Activated CD4-positive, alpha-beta memory T cell treated with anti-CD3 and anti-CD28 coated beads, Interleukin-2, amount 10 ng/mL, durations not matched to agents 7 days and 5 days (primary cell): ENCODE measurements at regions not wholly inside any gene's neighbourhood (a gene's known extent, or its start where the extent isn't known, plus 50 kb on each side); places are given as distances from the start of the nearest gene placed in this dataset.

Experiments
- CTCF ChIA-PET: fragments of 350-600 bp; sonication (Branson Sonifier 250); formaldehyde crosslinking; loops from one replicate; lab custom pipeline; 2021; ENCODE audit warnings: antibody characterized with exemption, inconsistent platforms; lab: Charles Lee
- POLR2A ChIA-PET: fragments of 350-600 bp; sonication (Branson Sonifier 250); formaldehyde crosslinking; loops from one replicate; lab custom pipeline; 2021; ENCODE audit warnings: antibody characterized with exemption; lab: Charles Lee
- DNase-seq: peaks from one replicate; pipeline ENCODE4 v3.0.0-alpha.2; 2020
- H3K27ac Mint-ChIP-seq: one replicate; pipeline ENCODE4 v1.8.0; 2021; ENCODE audit warnings: mild to moderate bottlenecking, mixed read lengths
- H3K27me3 Mint-ChIP-seq: one replicate; pipeline ENCODE4 v1.8.0; 2021; ENCODE audit warnings: mixed read lengths
- H3K36me3 Mint-ChIP-seq: one replicate; pipeline ENCODE4 v1.8.0; 2021; ENCODE audit warnings: low read depth, mixed read lengths
- H3K4me1 Mint-ChIP-seq: one replicate; pipeline ENCODE4 v1.8.0; 2021; ENCODE audit warnings: mixed read lengths
- H3K4me3 Mint-ChIP-seq: one replicate; pipeline ENCODE4 v1.8.0; 2021; ENCODE audit warnings: mild to moderate bottlenecking, mixed read lengths
- H3K9me3 Mint-ChIP-seq: one replicate; pipeline ENCODE4 v1.8.0; 2021; ENCODE audit warnings: mixed read lengths

- no peaks in the 10 kb centered on the region for H3K9me3 Mint-ChIP-seq
- no peaks in the 10 kb centered on the region for H3K27me3 Mint-ChIP-seq
- H3K4me1 Mint-ChIP-seq, result no peaks in the 10 kb centered on the region
- H3K36me3 Mint-ChIP-seq, result no peaks in the 10 kb centered on the region
- H3K4me3 Mint-ChIP-seq, result no peak overlapping the region
- ChIA-PET CTCF (no interaction called here), POLR2A (no interaction called here)
- DNase-seq, result no peak
- H3K27ac Mint-ChIP-seq, result no peak overlapping the region
These were observed 51.2 kb downstream of the FOXL3 start for GRCh38 chr7:340979-341694.

- no peak overlapping the region for H3K4me3 Mint-ChIP-seq
- no peaks in the 10 kb centered on the region for H3K9me3 Mint-ChIP-seq
- ChIA-PET CTCF (no interaction called here), POLR2A (no interaction called here)
- no peaks in the 10 kb centered on the region for H3K36me3 Mint-ChIP-seq
- no peak overlapping the region for H3K27ac Mint-ChIP-seq
- DNase-seq, result no peak
- no peaks in the 10 kb centered on the region for H3K4me1 Mint-ChIP-seq
- H3K27me3 Mint-ChIP-seq, result no peaks in the 10 kb centered on the region
These were observed 52.1 kb downstream of the FOXL3 start for GRCh38 chr7:341841-342638.

- CTCF ChIA-PET, result no interaction called here
- H3K4me3 Mint-ChIP-seq, result no peak overlapping the region
- no peaks in the 10 kb centered on the region for H3K36me3 Mint-ChIP-seq
- no peak overlapping the region for H3K27ac Mint-ChIP-seq
- H3K4me1 Mint-ChIP-seq, result no peaks in the 10 kb centered on the region
- H3K9me3 Mint-ChIP-seq, result no peaks in the 10 kb centered on the region
- H3K27me3 Mint-ChIP-seq, result no peaks in the 10 kb centered on the region
- POLR2A ChIA-PET, result no interaction called here
- DNase-seq, result no peak
These were observed 52.8 kb downstream of the FOXL3 start for GRCh38 chr7:342681-343216.

- no peaks in the 10 kb centered on the region for H3K9me3 Mint-ChIP-seq
- no peak overlapping the region for H3K4me3 Mint-ChIP-seq
- ChIA-PET POLR2A (no interaction called here), CTCF (no interaction called here)
- H3K27me3 Mint-ChIP-seq, result no peaks in the 10 kb centered on the region
- no peaks in the 10 kb centered on the region for H3K36me3 Mint-ChIP-seq
- no peaks in the 10 kb centered on the region for H3K4me1 Mint-ChIP-seq
- no peak overlapping the region for H3K27ac Mint-ChIP-seq
- no peak for DNase-seq
These were observed 53.4 kb downstream of the FOXL3 start for GRCh38 chr7:343227-343822.

DNA sequence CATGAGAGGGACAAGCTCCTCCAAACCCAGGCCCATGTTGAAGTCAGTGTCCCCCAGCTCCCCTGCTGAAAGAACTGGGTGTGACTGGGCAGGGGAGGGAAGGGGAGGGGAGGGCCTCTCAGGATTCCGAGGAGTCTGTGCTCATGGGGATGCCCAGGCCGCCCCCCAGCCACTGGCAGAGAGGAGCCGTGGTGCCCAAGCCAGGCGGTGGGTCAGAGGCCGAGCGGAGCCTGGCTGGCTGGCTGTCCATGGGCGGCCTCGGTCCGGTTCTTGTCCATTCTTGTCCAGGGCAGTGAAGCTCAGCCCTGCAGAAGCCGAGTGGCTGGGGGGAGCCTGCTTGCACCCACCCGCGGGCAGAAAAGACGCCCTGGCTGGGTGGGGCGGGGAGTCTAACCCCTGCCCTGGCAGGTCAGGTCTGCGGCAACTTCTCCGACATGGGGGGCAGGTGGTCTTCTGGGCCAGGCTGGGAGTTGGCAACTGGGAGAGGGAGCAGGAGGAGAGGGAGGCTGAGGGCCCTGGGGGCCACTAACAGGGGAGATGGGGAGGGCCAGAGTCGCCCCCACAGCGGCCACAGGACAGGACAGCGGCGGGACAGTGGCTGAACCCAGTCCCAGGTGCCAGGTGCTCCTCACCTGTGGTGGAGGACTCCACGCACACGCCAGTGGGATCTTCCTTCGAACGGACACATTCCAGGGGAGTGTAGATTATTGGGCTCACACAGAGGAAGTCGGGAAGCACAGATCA, 54.1 kb downstream of the FOXL3 start:
- ChIA-PET POLR2A (no interaction called here), CTCF (no interaction called here)
- no peaks in the 10 kb centered on the region for H3K4me1 Mint-ChIP-seq
- no peak overlapping the region for H3K27ac Mint-ChIP-seq
- no peaks in the 10 kb centered on the region for H3K36me3 Mint-ChIP-seq
- DNase-seq, result no peak
- H3K9me3 Mint-ChIP-seq, result no peaks in the 10 kb centered on the region
- no peaks in the 10 kb centered on the region for H3K27me3 Mint-ChIP-seq
- no peak overlapping the region for H3K4me3 Mint-ChIP-seq

DNA sequence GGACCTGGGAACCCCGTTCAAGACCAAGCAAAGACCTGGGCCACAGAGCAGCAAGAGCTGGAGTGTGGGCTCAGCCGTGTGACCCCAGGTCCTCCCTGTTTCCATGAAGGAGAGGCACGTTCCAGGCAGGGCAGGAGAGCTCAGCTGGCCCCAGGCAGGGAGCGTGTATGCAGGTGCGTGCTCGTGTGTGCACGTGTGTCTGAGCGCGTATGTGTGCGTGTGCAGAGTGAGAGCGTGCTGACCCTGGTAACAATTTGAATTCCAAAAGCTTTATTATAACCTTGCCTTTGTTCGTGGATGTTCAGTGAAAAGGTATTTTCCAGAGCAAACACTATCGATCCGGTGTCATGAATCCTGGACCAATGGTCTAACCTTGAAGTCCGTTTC, 54.6 kb downstream of the FOXL3 start:
- H3K36me3 Mint-ChIP-seq, result no peaks in the 10 kb centered on the region
- no peaks in the 10 kb centered on the region for H3K9me3 Mint-ChIP-seq
- no peaks in the 10 kb centered on the region for H3K27me3 Mint-ChIP-seq
- POLR2A ChIA-PET, result no interaction called here
- H3K27ac Mint-ChIP-seq, result no peak overlapping the region
- no peak overlapping the region for H3K4me3 Mint-ChIP-seq
- DNase-seq, result no peak
- CTCF ChIA-PET, result no interaction called here
- no peaks in the 10 kb centered on the region for H3K4me1 Mint-ChIP-seq

DNA sequence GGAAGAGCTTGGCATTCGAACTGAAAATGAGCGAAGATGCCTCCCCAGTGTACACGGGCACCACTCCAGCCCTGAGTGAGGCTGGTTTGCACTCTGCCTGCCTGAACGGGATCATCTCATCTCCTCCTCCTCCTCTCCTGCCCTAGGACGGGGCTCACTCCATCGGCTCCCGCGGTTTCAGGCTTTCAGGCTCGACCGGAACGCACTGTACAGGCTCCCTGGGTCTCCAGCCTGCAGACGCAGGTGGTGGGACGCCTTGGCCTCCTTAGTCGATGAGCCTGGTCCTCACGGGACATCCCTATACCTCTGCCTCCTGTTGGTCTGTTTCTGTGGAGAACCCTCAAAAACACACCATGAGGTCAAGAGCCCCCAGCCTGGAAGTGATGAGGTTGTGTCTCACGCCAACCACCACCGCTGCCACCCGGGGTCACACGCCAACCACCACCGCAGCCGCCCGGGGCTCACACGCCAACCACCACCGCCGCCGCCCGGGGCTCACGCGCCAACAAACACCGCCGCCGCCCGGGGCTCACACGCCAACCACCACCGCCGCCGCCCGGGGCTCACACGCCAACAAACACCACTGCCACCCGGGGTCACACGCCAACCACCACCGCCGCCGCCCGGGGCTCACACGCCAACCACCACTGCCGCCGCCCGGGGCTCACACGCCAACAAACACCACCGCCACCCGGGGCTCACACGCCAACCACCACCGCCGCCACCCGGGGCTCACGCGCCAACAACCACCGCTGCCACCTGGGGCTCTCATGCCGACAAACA, 56.3 kb downstream of the FOXL3 start:
- ChIA-PET CTCF (no interaction called here), POLR2A (no interaction called here)
- no peaks in the 10 kb centered on the region for H3K27me3 Mint-ChIP-seq
- no peak overlapping the region for H3K27ac Mint-ChIP-seq
- no peak for DNase-seq
- no peaks in the 10 kb centered on the region for H3K4me1 Mint-ChIP-seq
- H3K4me3 Mint-ChIP-seq, result no peak overlapping the region
- H3K36me3 Mint-ChIP-seq, result no peaks in the 10 kb centered on the region
- no peaks in the 10 kb centered on the region for H3K9me3 Mint-ChIP-seq

GRCh38 chr7:347001-347590, 57.1 kb downstream of the FOXL3 start:
- Mint-ChIP-seq H3K4me1 (peaks cover 6% of the 10 kb centered on the region), H3K27ac (no peak overlapping the region), H3K4me3 (no peak overlapping the region), H3K36me3 (no peaks in the 10 kb centered on the region), H3K9me3 (no peaks in the 10 kb centered on the region), H3K27me3 (no peaks in the 10 kb centered on the region)
- CTCF ChIA-PET, result no interaction called here
- DNase-seq, result no peak
- POLR2A ChIA-PET, result no interaction called here

DNA sequence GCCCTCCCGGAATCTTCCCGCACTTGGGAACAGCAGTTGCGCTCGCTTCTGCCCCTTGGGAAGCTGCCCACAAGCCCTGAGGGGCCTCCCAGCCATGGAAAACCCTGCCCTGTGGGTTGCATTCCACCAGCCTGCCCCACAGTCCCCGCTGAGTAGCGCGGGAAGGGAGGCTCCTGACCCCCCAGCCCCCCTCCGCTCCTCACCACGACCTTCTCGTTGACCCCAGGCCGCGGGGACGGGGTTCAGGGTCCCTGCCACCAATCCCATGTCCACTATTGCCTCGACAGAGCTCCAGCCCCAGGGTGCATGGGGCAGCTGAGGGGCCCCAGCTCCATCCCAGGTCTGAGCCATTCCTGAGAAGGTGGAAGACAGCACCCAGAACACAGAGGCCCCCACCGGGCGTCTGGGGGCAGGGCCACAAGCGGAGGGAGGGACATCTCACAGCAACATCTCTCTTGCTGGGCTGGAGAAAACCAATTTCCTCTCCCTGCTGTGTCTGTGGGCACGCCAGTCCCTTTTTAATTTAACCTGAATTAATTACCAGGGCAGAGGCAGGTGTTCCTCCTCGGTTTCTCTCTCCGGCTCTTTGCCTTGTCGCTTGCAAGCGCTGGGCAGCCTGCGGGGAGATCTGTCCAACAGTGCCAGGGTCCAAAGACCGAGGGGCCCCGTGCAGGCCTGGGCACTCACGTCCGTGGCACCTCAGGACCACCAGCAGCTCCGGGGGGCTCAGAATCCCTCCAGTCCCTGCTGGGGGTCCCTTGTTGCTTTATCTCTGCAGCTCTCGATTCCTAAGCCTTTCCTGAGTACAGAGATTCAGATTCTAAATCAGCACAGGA, 57.9 kb downstream of the FOXL3 start:
- no peak for DNase-seq
- Mint-ChIP-seq H3K4me3 (no peak overlapping the region), H3K27me3 (no peaks in the 10 kb centered on the region), H3K36me3 (no peaks in the 10 kb centered on the region), H3K9me3 (no peaks in the 10 kb centered on the region), H3K4me1 (peaks cover 14% of the 10 kb centered on the region), H3K27ac (no peak overlapping the region)
- ChIA-PET POLR2A (no interaction called here), CTCF (no interaction called here)

GRCh38 chr7:348480-348844, 58.5 kb downstream of the FOXL3 start:
- Mint-ChIP-seq H3K4me1 (peaks cover 14% of the 10 kb centered on the region), H3K36me3 (no peaks in the 10 kb centered on the region), H3K27me3 (no peaks in the 10 kb centered on the region), H3K9me3 (no peaks in the 10 kb centered on the region), H3K27ac (no peak overlapping the region), H3K4me3 (no peak overlapping the region)
- CTCF ChIA-PET, result no interaction called here
- POLR2A ChIA-PET, result no interaction called here
- no peak for DNase-seq

- H3K4me3 Mint-ChIP-seq, result no peak overlapping the region
- CTCF ChIA-PET, result no interaction called here
These were observed 59.2 kb downstream of the FOXL3 start for GRCh38 chr7:348962-349743.

More at GRCh38 chr7:348962-349743, 59.2 kb downstream of the FOXL3 start:
- DNase-seq, result no peak
- no peak overlapping the region for H3K27ac Mint-ChIP-seq
- POLR2A ChIA-PET, result no interaction called here
- H3K36me3 Mint-ChIP-seq, result no peaks in the 10 kb centered on the region
- peaks cover 14% of the 10 kb centered on the region for H3K4me1 Mint-ChIP-seq
- no peaks in the 10 kb centered on the region for H3K9me3 Mint-ChIP-seq
- H3K27me3 Mint-ChIP-seq, result no peaks in the 10 kb centered on the region
